ENCODE measurements at regions not wholly inside any gene's neighbourhood (a gene's known extent, or its start where the extent isn't known, plus 50 kb on each side); places are given as distances from the start of the nearest gene placed in this dataset.

GRCh38 chr2:66014450-66014849 lies 420.5 kb upstream of the MEIS1 start:
- no peak overlapping the region for H2AK5ac ChIP-seq (ENCODE audit: low read length)
- H3K56ac ChIP-seq (ENCODE audit: low read length), result no peak overlapping the region
- H3K18ac ChIP-seq (ENCODE audit: low read length), result no peak overlapping the region
- no peak overlapping the region for H3K4me3 ChIP-seq (ENCODE audit: low read length)
- H2BK120ac ChIP-seq (ENCODE audit: low read depth, low read length), result no peak overlapping the region
- WGBS (ENCODE audit: extremely low coverage, insufficient coverage, low lambda C conversion rate), result no CpG with 5 or more reads among the region's 6 CpGs
- H3K27me3 ChIP-seq (ENCODE audit: insufficient read depth, low read length, poor library complexity), result no peaks in the 10 kb centered on the region
- H3K23ac ChIP-seq (ENCODE audit: low read length), result no peak overlapping the region
- H2BK15ac ChIP-seq (replicated peaks; ENCODE audit: low read depth), result no peak overlapping the region
- H3K79me1 ChIP-seq (ENCODE audit: low read length), result no peaks in the 10 kb centered on the region
- no peak overlapping the region for H4K5ac ChIP-seq (ENCODE audit: low read length)
- DNase-seq, result no peak
- no peak overlapping the region for H3K4me2 ChIP-seq (ENCODE audit: low read length)
- H3K9ac ChIP-seq (ENCODE audit: low read length), result no peak overlapping the region
- peaks cover 3% of the 10 kb centered on the region for H3K4me1 ChIP-seq (ENCODE audit: control insufficient read depth, low read depth, low read length)
- no peak overlapping the region for H4K8ac ChIP-seq (ENCODE audit: low read depth, low read length)
- no peak overlapping the region for H3K4ac ChIP-seq (ENCODE audit: low read depth, low read length)
- H3K79me2 ChIP-seq (ENCODE audit: control insufficient read depth, insufficient read depth, low read length), result no peaks in the 10 kb centered on the region
- H3K27ac ChIP-seq (ENCODE audit: low read depth, low read length), result no peak overlapping the region
- no peaks in the 10 kb centered on the region for H3K36me3 ChIP-seq (ENCODE audit: control insufficient read depth, insufficient read depth, low read length)
- no peak overlapping the region for H2BK5ac ChIP-seq (ENCODE audit: low read length)

- H3K4ac ChIP-seq (ENCODE audit: low read depth, low read length), result no peak overlapping the region
- H3K79me2 ChIP-seq (ENCODE audit: control insufficient read depth, insufficient read depth, low read length), result no peaks in the 10 kb centered on the region
- H3K4me2 ChIP-seq (ENCODE audit: low read length), result no peak overlapping the region
- no peak overlapping the region for H3K18ac ChIP-seq (ENCODE audit: low read length)
- H3K27ac ChIP-seq (ENCODE audit: low read depth, low read length), result no peak overlapping the region
- peaks cover 3% of the 10 kb centered on the region for H3K4me1 ChIP-seq (ENCODE audit: control insufficient read depth, low read depth, low read length)
- no peak overlapping the region for H2BK5ac ChIP-seq (ENCODE audit: low read length)
- no peak overlapping the region for H3K23ac ChIP-seq (ENCODE audit: low read length)
- no peaks in the 10 kb centered on the region for H3K27me3 ChIP-seq (ENCODE audit: insufficient read depth, low read length, poor library complexity)
- H3K79me1 ChIP-seq (ENCODE audit: low read length), result no peaks in the 10 kb centered on the region
- no peak overlapping the region for H2BK15ac ChIP-seq (replicated peaks; ENCODE audit: low read depth)
- no peak overlapping the region for H2BK120ac ChIP-seq (ENCODE audit: low read depth, low read length)
- DNase-seq, result no peak
- no peak overlapping the region for H4K8ac ChIP-seq (ENCODE audit: low read depth, low read length)
- H3K56ac ChIP-seq (ENCODE audit: low read length), result no peak overlapping the region
- H4K5ac ChIP-seq (ENCODE audit: low read length), result no peak overlapping the region
- H3K9ac ChIP-seq (ENCODE audit: low read length), result no peak overlapping the region
- H3K36me3 ChIP-seq (ENCODE audit: control insufficient read depth, insufficient read depth, low read length), result no peaks in the 10 kb centered on the region
- no peak overlapping the region for H2AK5ac ChIP-seq (ENCODE audit: low read length)
- no peak overlapping the region for H3K4me3 ChIP-seq (ENCODE audit: low read length)
These were observed 421.5 kb upstream of the MEIS1 start for GRCh38 chr2:66013456-66013855.

- Histone ChIP-seq H3K27me3 (ENCODE audit: insufficient read depth, low read length, poor library complexity) (no peaks in the 10 kb centered on the region), H3K79me1 (ENCODE audit: low read length) (no peaks in the 10 kb centered on the region), H2BK120ac (ENCODE audit: low read depth, low read length) (no peak overlapping the region), H3K56ac (ENCODE audit: low read length) (no peak overlapping the region), H3K23ac (ENCODE audit: low read length) (no peak overlapping the region), H4K8ac (ENCODE audit: low read depth, low read length) (no peak overlapping the region), H3K4me1 (ENCODE audit: control insufficient read depth, low read depth, low read length) (peaks cover 3% of the 10 kb centered on the region), H2BK5ac (ENCODE audit: low read length) (no peak overlapping the region), H3K9ac (ENCODE audit: low read length) (no peak overlapping the region), H3K79me2 (ENCODE audit: control insufficient read depth, insufficient read depth, low read length) (no peaks in the 10 kb centered on the region), H2BK15ac (replicated peaks; ENCODE audit: low read depth) (no peak overlapping the region), H3K27ac (ENCODE audit: low read depth, low read length) (no peak overlapping the region), H2AK5ac (ENCODE audit: low read length) (no peak overlapping the region), H3K4me2 (ENCODE audit: low read length) (no peak overlapping the region), H3K36me3 (ENCODE audit: control insufficient read depth, insufficient read depth, low read length) (no peaks in the 10 kb centered on the region), H4K5ac (ENCODE audit: low read length) (no peak overlapping the region), H3K4me3 (ENCODE audit: low read length) (no peak overlapping the region), H3K4ac (ENCODE audit: low read depth, low read length) (no peak overlapping the region), H3K18ac (ENCODE audit: low read length) (no peak overlapping the region)
- DNase-seq, result no peak
These were observed 431.0 kb upstream of the MEIS1 start for GRCh38 chr2:66003931-66004330.

- Histone ChIP-seq H3K79me1 (ENCODE audit: low read length) (no peaks in the 10 kb centered on the region), H3K4me1 (ENCODE audit: control insufficient read depth, low read depth, low read length) (peaks cover 3% of the 10 kb centered on the region), H4K8ac (ENCODE audit: low read depth, low read length) (no peak overlapping the region), H2BK15ac (replicated peaks; ENCODE audit: low read depth) (no peak overlapping the region), H4K5ac (ENCODE audit: low read length) (no peak overlapping the region), H2BK5ac (ENCODE audit: low read length) (no peak overlapping the region), H3K27me3 (ENCODE audit: insufficient read depth, low read length, poor library complexity) (no peaks in the 10 kb centered on the region), H3K4me2 (ENCODE audit: low read length) (no peak overlapping the region), H3K36me3 (ENCODE audit: control insufficient read depth, insufficient read depth, low read length) (no peaks in the 10 kb centered on the region), H3K4ac (ENCODE audit: low read depth, low read length) (no peak overlapping the region), H3K56ac (ENCODE audit: low read length) (no peak overlapping the region), H2BK120ac (ENCODE audit: low read depth, low read length) (no peak overlapping the region), H3K4me3 (ENCODE audit: low read length) (no peak overlapping the region), H2AK5ac (ENCODE audit: low read length) (no peak overlapping the region), H3K9ac (ENCODE audit: low read length) (no peak overlapping the region), H3K27ac (ENCODE audit: low read depth, low read length) (no peak overlapping the region), H3K18ac (ENCODE audit: low read length) (no peak overlapping the region), H3K23ac (ENCODE audit: low read length) (no peak overlapping the region), H3K79me2 (ENCODE audit: control insufficient read depth, insufficient read depth, low read length) (no peaks in the 10 kb centered on the region)
- DNase-seq, result no peak
- WGBS (ENCODE audit: extremely low coverage, insufficient coverage, low lambda C conversion rate), result no CpG with 5 or more reads among the region's 2 CpGs
These were observed 433.4 kb upstream of the MEIS1 start for GRCh38 chr2:66001538-66001937.

DNA sequence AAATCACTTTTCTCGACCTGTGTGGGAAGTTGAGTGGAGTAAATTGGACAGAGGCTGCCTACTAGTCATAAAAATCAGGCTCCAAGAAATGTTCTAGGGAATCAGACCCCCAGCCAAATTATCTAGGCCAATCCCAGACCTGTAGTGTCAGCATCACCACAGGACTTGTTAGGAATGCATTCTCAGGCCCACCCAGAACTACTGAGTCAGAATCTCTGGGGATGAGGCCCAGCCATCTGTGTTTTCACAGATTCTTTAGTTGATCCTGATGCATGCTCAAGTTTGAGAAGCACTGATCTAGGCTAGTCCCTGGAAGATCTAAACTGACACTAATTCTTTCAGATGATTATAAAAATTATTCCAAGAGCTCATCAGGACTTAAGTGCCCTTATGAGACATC lies 434.0 kb upstream of the MEIS1 start:
- no peaks in the 10 kb centered on the region for H3K79me1 ChIP-seq (ENCODE audit: low read length)
- no peak overlapping the region for H3K27ac ChIP-seq (ENCODE audit: low read depth, low read length)
- H3K18ac ChIP-seq (ENCODE audit: low read length), result no peak overlapping the region
- no peak overlapping the region for H3K4me2 ChIP-seq (ENCODE audit: low read length)
- no peak overlapping the region for H4K8ac ChIP-seq (ENCODE audit: low read depth, low read length)
- H2AK5ac ChIP-seq (ENCODE audit: low read length), result no peak overlapping the region
- H3K4ac ChIP-seq (ENCODE audit: low read depth, low read length), result no peak overlapping the region
- H3K56ac ChIP-seq (ENCODE audit: low read length), result no peak overlapping the region
- H3K23ac ChIP-seq (ENCODE audit: low read length), result no peak overlapping the region
- H2BK15ac ChIP-seq (replicated peaks; ENCODE audit: low read depth), result no peak overlapping the region
- no CpG with 5 or more reads among the region's 1 CpG for WGBS (ENCODE audit: extremely low coverage, insufficient coverage, low lambda C conversion rate)
- peaks cover 3% of the 10 kb centered on the region for H3K4me1 ChIP-seq (ENCODE audit: control insufficient read depth, low read depth, low read length)
- no peaks in the 10 kb centered on the region for H3K79me2 ChIP-seq (ENCODE audit: control insufficient read depth, insufficient read depth, low read length)
- H3K36me3 ChIP-seq (ENCODE audit: control insufficient read depth, insufficient read depth, low read length), result no peaks in the 10 kb centered on the region
- no peak overlapping the region for H3K4me3 ChIP-seq (ENCODE audit: low read length)
- DNase-seq, result no peak
- no peaks in the 10 kb centered on the region for H3K27me3 ChIP-seq (ENCODE audit: insufficient read depth, low read length, poor library complexity)
- no peak overlapping the region for H4K5ac ChIP-seq (ENCODE audit: low read length)
- no peak overlapping the region for H3K9ac ChIP-seq (ENCODE audit: low read length)
- no peak overlapping the region for H2BK120ac ChIP-seq (ENCODE audit: low read depth, low read length)
- no peak overlapping the region for H2BK5ac ChIP-seq (ENCODE audit: low read length)

DNA sequence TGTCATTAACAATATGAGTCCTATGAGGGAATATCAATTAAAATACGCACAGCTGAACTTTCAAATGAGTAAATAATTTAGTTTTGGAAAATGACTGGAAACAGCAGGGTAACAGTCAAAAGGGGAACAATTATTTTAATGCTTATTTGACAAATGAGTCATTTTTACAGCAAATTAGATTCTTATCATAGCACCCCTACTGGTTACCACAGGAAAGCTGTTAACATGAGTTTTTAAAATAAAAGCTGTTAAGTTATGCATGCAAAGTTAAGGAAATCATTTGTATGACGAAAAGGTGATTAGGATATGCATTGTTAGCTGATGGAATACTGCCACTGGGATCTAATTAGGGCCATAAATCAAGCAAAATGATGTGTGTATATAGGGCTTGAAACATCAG lies 435.1 kb upstream of the MEIS1 start:
- no peak overlapping the region for H2BK15ac ChIP-seq (replicated peaks; ENCODE audit: low read depth)
- H2BK120ac ChIP-seq (ENCODE audit: low read depth, low read length), result no peak overlapping the region
- H3K79me2 ChIP-seq (ENCODE audit: control insufficient read depth, insufficient read depth, low read length), result no peaks in the 10 kb centered on the region
- H2AK5ac ChIP-seq (ENCODE audit: low read length), result no peak overlapping the region
- DNase-seq, result no peak
- no peak overlapping the region for H4K8ac ChIP-seq (ENCODE audit: low read depth, low read length)
- no peak overlapping the region for H3K27ac ChIP-seq (ENCODE audit: low read depth, low read length)
- no peaks in the 10 kb centered on the region for H3K27me3 ChIP-seq (ENCODE audit: insufficient read depth, low read length, poor library complexity)
- H3K56ac ChIP-seq (ENCODE audit: low read length), result no peak overlapping the region
- no CpG with 5 or more reads among the region's 2 CpGs for WGBS (ENCODE audit: extremely low coverage, insufficient coverage, low lambda C conversion rate)
- H4K5ac ChIP-seq (ENCODE audit: low read length), result no peak overlapping the region
- H3K18ac ChIP-seq (ENCODE audit: low read length), result no peak overlapping the region
- H3K4me3 ChIP-seq (ENCODE audit: low read length), result no peak overlapping the region
- no peak overlapping the region for H3K23ac ChIP-seq (ENCODE audit: low read length)
- peaks cover 3% of the 10 kb centered on the region for H3K4me1 ChIP-seq (ENCODE audit: control insufficient read depth, low read depth, low read length)
- H3K79me1 ChIP-seq (ENCODE audit: low read length), result no peaks in the 10 kb centered on the region
- no peak overlapping the region for H3K9ac ChIP-seq (ENCODE audit: low read length)
- no peaks in the 10 kb centered on the region for H3K36me3 ChIP-seq (ENCODE audit: control insufficient read depth, insufficient read depth, low read length)
- H2BK5ac ChIP-seq (ENCODE audit: low read length), result no peak overlapping the region
- H3K4ac ChIP-seq (ENCODE audit: low read depth, low read length), result no peak overlapping the region
- H3K4me2 ChIP-seq (ENCODE audit: low read length), result no peak overlapping the region

Measured in mesendoderm (in vitro differentiated cells).